Small intestine (tissue), 7 donors: ENCODE measurements at regions not wholly inside any gene's neighbourhood (a gene's known extent, or its start where the extent isn't known, plus 50 kb on each side); places are given as distances from the start of the nearest gene placed in this dataset.

Experiments
- DNase-seq, 2 donors: peaks; one replicate each; pipeline versions ENCODE4 v3.0.0 to v3.0.0-alpha.2; 2013
- FAIRE-seq: peaks from 2 replicates; lab custom pipeline; 2012; peaks lifted over from hg19 to GRCh38; lab: Jason Lieb, UNC
- H3K27ac ChIP-seq, 3 donors: one replicate each; pipeline ENCODE4 v1.5.1; 2013; ENCODE audit warnings: low read length in 2 of 3, mild to moderate bottlenecking in 2 of 3, control low read depth in 1 of 3, inconsistent platforms in 1 of 3, low read depth in 1 of 3, moderate library complexity in 1 of 3
- H3K27me3 ChIP-seq, 3 donors: one replicate each; pipeline ENCODE4 v1.6.1; 2013; ENCODE audit warnings: low read length in 3 of 3, inconsistent platforms in 1 of 3; ENCODE audit not compliant: control insufficient read depth in 3 of 3, insufficient read depth in 3 of 3
- H3K36me3 ChIP-seq, 3 donors: one replicate each; pipeline ENCODE4 v1.6.1; 2013; ENCODE audit warnings: low read length in 3 of 3, inconsistent platforms in 1 of 3, low read depth in 1 of 3, mild to moderate bottlenecking in 1 of 3, moderate library complexity in 1 of 3; ENCODE audit not compliant: control insufficient read depth in 3 of 3, insufficient read depth in 2 of 3
- H3K4me1 ChIP-seq, 3 donors: one replicate each; pipeline ENCODE4 v1.6.1; 2013; ENCODE audit warnings: low read length in 2 of 3, inconsistent platforms in 1 of 3, low read depth in 1 of 3, mild to moderate bottlenecking in 1 of 3, moderate library complexity in 1 of 3; ENCODE audit not compliant: control insufficient read depth in 3 of 3, insufficient read depth in 2 of 3
- H3K4me3 ChIP-seq, 3 donors: one replicate each; pipeline ENCODE4 v1.5.1; 2013; ENCODE audit warnings: low read length in 3 of 3, control low read depth in 1 of 3, inconsistent platforms in 1 of 3, low read depth in 1 of 3, mild to moderate bottlenecking in 1 of 3, moderate library complexity in 1 of 3
- H3K9me3 ChIP-seq, 2 donors: one replicate each; pipeline ENCODE4 v1.6.1; 2013; ENCODE audit warnings: low read depth in 1 of 2, low read length in 1 of 2; ENCODE audit not compliant: control insufficient read depth in 2 of 2, insufficient read depth in 1 of 2
- WGBS, 3 donors: extraction: QIAGEN DNeasy Blood & Tissue Kit; methylation state at CpG; one replicate each; pipeline ENCODE4 v1.1.7; 2013; 5-methylcytosine and 5-hydroxymethylcytosine counted together
- donor health status: healthy with polysubstance abuse.
- donor health status: control.
- donor health status: control.
- donor health status: Bipolar disorder and iron deficiency.
- donor health status: healthy.

- H3K27me3 ChIP-seq, result no peaks in the 10 kb centered on the region
- no peaks in the 10 kb centered on the region for H3K4me1 ChIP-seq
- H3K9me3 ChIP-seq, result peaks cover 0 to 3% of the 10 kb centered on the region in 2 donors
- no peaks in the 10 kb centered on the region for H3K36me3 ChIP-seq
- FAIRE-seq, result no peak
- no peak for DNase-seq
- H3K4me3 ChIP-seq, result no peak overlapping the region
- H3K27ac ChIP-seq, result no peak overlapping the region
These were observed 89.9 kb upstream of the DCBLD2 start for GRCh38 chr3:98991393-98991792.

- Histone ChIP-seq H3K27me3 (no peaks in the 10 kb centered on the region), H3K9me3 (peaks cover 0 to 3% of the 10 kb centered on the region in 2 donors), H3K27ac (no peak overlapping the region), H3K36me3 (no peaks in the 10 kb centered on the region), H3K4me3 (no peak overlapping the region), H3K4me1 (no peaks in the 10 kb centered on the region)
- WGBS, 3 donors, result 80 to 91% (median 87%) methylated on average over 2 of the region's 2 CpGs
- FAIRE-seq (no peak), DNase-seq (no peak)
These were observed 89.2 kb upstream of the DCBLD2 start for GRCh38 chr3:98990657-98991056.

GRCh38 chr3:98986073-98986472, 84.6 kb upstream of the DCBLD2 start:
- no peaks in the 10 kb centered on the region for H3K27me3 ChIP-seq
- DNase-seq (peak in 1 of 2 donors; percentile 4), FAIRE-seq (no peak)
- H3K36me3 ChIP-seq, result no peaks in the 10 kb centered on the region
- no peaks in the 10 kb centered on the region for H3K9me3 ChIP-seq
- H3K4me3 ChIP-seq, result no peak overlapping the region
- WGBS, 3 donors, result 0 to 27% (median 18%) methylated on average over 1 of the region's 1 CpG
- no peaks in the 10 kb centered on the region for H3K4me1 ChIP-seq
- no peak overlapping the region for H3K27ac ChIP-seq

- FAIRE-seq (no peak), DNase-seq (no peak)
- Histone ChIP-seq H3K36me3 (no peaks in the 10 kb centered on the region), H3K27ac (no peak overlapping the region), H3K4me1 (no peaks in the 10 kb centered on the region), H3K27me3 (no peaks in the 10 kb centered on the region), H3K4me3 (no peak overlapping the region), H3K9me3 (no peaks in the 10 kb centered on the region)
- WGBS, 3 donors, result 30 to 40% (median 31%) methylated on average over 3 of the region's 3 CpGs
These were observed 83.9 kb upstream of the DCBLD2 start for GRCh38 chr3:98985431-98985830.

GRCh38 chr3:98984024-98984423, 82.5 kb upstream of the DCBLD2 start:
- WGBS, 3 donors, result 87 to 94% (median 88%) methylated on average over 1 of the region's 1 CpG
- no peaks in the 10 kb centered on the region for H3K27me3 ChIP-seq
- FAIRE-seq (no peak), DNase-seq (no peak)
- no peaks in the 10 kb centered on the region for H3K9me3 ChIP-seq
- no peaks in the 10 kb centered on the region for H3K36me3 ChIP-seq
- no peaks in the 10 kb centered on the region for H3K4me1 ChIP-seq
- H3K27ac ChIP-seq, result no peak overlapping the region
- H3K4me3 ChIP-seq, result no peak overlapping the region

GRCh38 chr3:98982351-98982750, 80.9 kb upstream of the DCBLD2 start:
- DNase-seq (no peak), FAIRE-seq (no peak)
- Histone ChIP-seq H3K4me1 (no peaks in the 10 kb centered on the region), H3K9me3 (no peaks in the 10 kb centered on the region), H3K27me3 (no peaks in the 10 kb centered on the region), H3K27ac (no peak overlapping the region), H3K36me3 (no peaks in the 10 kb centered on the region), H3K4me3 (no peak overlapping the region)
- WGBS, 3 donors, result 61 to 68% (median 68%) methylated on average over 2 of the region's 2 CpGs

GRCh38 chr3:98980915-98981596, 79.6 kb upstream of the DCBLD2 start:
- Histone ChIP-seq H3K4me3 (no peak overlapping the region), H3K4me1 (no peaks in the 10 kb centered on the region), H3K36me3 (no peaks in the 10 kb centered on the region), H3K9me3 (no peaks in the 10 kb centered on the region), H3K27ac (no peak overlapping the region), H3K27me3 (no peaks in the 10 kb centered on the region)
- 16 to 42% (median 29%) methylated on average over 2 of the region's 2 CpGs for WGBS, 3 donors
- DNase-seq (no peak), FAIRE-seq (no peak)

- WGBS, 3 donors, result 44 to 69% (median 64%) methylated on average over 1 of the region's 1 CpG
- no peaks in the 10 kb centered on the region for H3K9me3 ChIP-seq
- no peak overlapping the region for H3K4me3 ChIP-seq
- FAIRE-seq (no peak), DNase-seq (no peak)
- H3K27me3 ChIP-seq, result no peaks in the 10 kb centered on the region
- H3K36me3 ChIP-seq, result no peaks in the 10 kb centered on the region
- H3K27ac ChIP-seq, result no peak overlapping the region
- H3K4me1 ChIP-seq, result no peaks in the 10 kb centered on the region
These were observed 77.8 kb upstream of the DCBLD2 start for GRCh38 chr3:98979296-98979695.
